Endothelial cell (in vitro differentiated cells): ENCODE measurements at regions not wholly inside any gene's neighbourhood (a gene's known extent, or its start where the extent isn't known, plus 50 kb on each side); places are given as distances from the start of the nearest gene placed in this dataset.

Source experiments
- DNase-seq: peaks from one replicate; pipeline ENCODE4 v3.0.0; 2021; ENCODE audit warnings: low spot score
- H3K27ac Mint-ChIP-seq: one replicate; pipeline ENCODE4 v1.8.0; 2021; ENCODE audit warnings: mixed read lengths, inconsistent platforms; ENCODE audit not compliant: unreplicated experiment
- H3K27me3 Mint-ChIP-seq: one replicate; pipeline ENCODE4 v1.8.0; 2021; ENCODE audit warnings: mild to moderate bottlenecking, moderate library complexity, mixed read lengths, inconsistent platforms; ENCODE audit not compliant: unreplicated experiment
- H3K36me3 Mint-ChIP-seq: one replicate; pipeline ENCODE4 v1.8.0; 2021; ENCODE audit warnings: mild to moderate bottlenecking, low read depth, mixed read lengths, inconsistent platforms; ENCODE audit not compliant: unreplicated experiment
- H3K4me1 Mint-ChIP-seq: one replicate; pipeline ENCODE4 v1.8.0; 2021; ENCODE audit warnings: mild to moderate bottlenecking, mixed read lengths, inconsistent platforms; ENCODE audit not compliant: unreplicated experiment
- H3K4me3 Mint-ChIP-seq: one replicate; pipeline ENCODE4 v1.8.0; 2021; ENCODE audit warnings: mild to moderate bottlenecking, mixed read lengths, inconsistent platforms; ENCODE audit not compliant: unreplicated experiment
- H3K9me3 Mint-ChIP-seq: one replicate; pipeline ENCODE4 v1.8.0; 2021; ENCODE audit warnings: mixed read lengths, inconsistent platforms; ENCODE audit not compliant: unreplicated experiment
- TF ChIP-seq, protein P1 (sequence below): fragments of 200-600 bp; sonication (generic); IDR thresholded peaks from one replicate; pipeline ENCODE4 v1.5.0; 2021; ENCODE audit warnings: antibody characterized with exemption; ENCODE audit not compliant: unreplicated experiment

DNA sequence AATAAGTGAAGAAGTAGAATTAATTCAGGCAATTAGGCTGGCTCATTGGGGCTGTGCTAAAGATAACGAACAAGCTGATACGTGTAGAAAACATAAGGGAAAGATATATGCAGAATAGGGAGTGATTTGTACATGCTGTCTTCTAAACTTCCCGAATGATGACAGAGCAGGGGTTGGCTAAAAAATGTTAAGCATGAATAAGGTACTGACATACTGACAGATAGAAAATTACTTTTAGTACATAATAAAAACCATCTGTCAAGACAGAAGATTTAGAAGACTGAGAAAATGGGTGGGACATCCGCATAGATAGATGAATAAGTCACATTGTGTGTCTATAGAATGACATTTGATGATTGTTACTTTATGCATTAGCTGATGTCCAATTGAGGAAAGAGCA is 158.8 kb upstream of the ZNF804B start:
- Mint-ChIP-seq H3K27me3 (peaks cover 2% of the 10 kb centered on the region), H3K36me3 (no peaks in the 10 kb centered on the region), H3K9me3 (no peaks in the 10 kb centered on the region), H3K4me3 (no peak overlapping the region), H3K4me1 (no peaks in the 10 kb centered on the region), H3K27ac (no peak overlapping the region)
- no peak for DNase-seq
- TF ChIP-seq, protein P1, sequence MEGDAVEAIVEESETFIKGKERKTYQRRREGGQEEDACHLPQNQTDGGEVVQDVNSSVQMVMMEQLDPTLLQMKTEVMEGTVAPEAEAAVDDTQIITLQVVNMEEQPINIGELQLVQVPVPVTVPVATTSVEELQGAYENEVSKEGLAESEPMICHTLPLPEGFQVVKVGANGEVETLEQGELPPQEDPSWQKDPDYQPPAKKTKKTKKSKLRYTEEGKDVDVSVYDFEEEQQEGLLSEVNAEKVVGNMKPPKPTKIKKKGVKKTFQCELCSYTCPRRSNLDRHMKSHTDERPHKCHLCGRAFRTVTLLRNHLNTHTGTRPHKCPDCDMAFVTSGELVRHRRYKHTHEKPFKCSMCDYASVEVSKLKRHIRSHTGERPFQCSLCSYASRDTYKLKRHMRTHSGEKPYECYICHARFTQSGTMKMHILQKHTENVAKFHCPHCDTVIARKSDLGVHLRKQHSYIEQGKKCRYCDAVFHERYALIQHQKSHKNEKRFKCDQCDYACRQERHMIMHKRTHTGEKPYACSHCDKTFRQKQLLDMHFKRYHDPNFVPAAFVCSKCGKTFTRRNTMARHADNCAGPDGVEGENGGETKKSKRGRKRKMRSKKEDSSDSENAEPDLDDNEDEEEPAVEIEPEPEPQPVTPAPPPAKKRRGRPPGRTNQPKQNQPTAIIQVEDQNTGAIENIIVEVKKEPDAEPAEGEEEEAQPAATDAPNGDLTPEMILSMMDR, result no peak

DNA sequence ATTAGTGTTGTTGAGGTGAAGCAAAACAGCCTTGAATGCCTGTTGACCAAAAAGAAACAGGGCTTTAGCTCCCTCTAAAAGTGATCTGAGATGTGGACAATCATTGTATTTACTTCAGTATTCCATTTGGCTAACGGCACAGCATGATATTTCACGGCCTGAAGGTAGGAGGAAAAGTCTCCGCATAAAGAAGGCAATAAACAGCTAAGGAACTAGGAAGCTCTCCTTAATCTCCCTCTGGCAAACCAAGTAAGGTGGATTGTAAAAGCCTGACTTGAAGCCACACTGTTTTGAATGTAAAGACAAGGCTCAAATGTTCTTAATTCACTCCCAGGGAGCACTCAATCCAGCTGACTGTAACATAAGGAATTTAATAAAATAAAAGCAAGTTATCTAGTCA is 160.0 kb upstream of the ZNF804B start:
- Mint-ChIP-seq H3K27ac (no peak overlapping the region), H3K36me3 (no peaks in the 10 kb centered on the region), H3K9me3 (no peaks in the 10 kb centered on the region), H3K4me1 (no peaks in the 10 kb centered on the region), H3K4me3 (no peak overlapping the region), H3K27me3 (peaks cover 2% of the 10 kb centered on the region)
- TF ChIP-seq, protein P1, result no peak
- no peak for DNase-seq

DNA sequence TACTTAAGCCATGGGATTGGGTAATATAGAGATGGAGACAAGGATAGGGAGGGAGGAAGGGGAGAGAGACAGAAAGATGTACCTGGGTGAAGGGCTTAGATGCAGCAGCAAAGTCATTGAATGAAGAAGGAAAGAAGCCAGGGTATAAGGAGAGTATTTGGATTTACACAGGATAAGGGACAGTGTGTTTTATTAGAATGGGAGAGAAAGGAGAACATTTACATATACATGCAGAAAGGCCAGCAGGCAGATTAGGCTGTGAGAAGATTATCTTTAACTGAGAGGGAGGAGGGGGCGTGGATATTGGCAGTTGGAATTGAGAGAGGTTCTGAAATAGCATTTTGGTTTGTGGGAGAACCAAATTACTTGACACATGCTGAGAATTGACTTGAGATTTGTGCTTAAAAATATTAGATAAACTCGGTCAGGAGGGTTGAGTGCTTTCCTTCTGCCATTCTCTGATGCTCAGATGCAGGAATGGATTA is 161.5 kb upstream of the ZNF804B start:
- H3K9me3 Mint-ChIP-seq, result no peaks in the 10 kb centered on the region

DNA sequence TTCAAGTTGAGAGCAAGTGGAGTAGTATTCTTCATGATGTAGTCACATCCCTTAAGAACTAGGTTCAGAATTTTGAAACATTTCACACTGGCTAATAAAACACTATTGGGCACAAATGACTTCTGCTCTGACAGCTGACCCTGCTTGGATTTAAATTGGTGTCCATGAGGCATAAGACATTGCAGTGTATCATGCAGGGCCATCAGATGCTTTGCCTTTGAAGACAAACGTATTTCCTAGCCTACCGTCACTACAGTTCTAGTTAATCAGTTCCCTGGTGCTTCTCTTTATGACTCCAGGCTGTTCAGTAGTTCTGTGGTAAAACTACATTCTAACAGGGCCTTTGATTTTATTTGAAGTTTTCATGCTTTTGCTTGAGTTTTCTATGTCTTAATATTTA is 168.5 kb upstream of the ZNF804B start:
- Mint-ChIP-seq H3K4me1 (peaks cover 12% of the 10 kb centered on the region), H3K9me3 (no peaks in the 10 kb centered on the region), H3K4me3 (no peak overlapping the region), H3K36me3 (no peaks in the 10 kb centered on the region), H3K27me3 (peaks cover 2% of the 10 kb centered on the region), H3K27ac (no peak overlapping the region)
- DNase-seq, result no peak
- TF ChIP-seq, protein P1, result no peak

More for the DNA sequence above, 161.5 kb upstream of the ZNF804B start:
- TF ChIP-seq, protein P1, result no peak
- H3K27me3 Mint-ChIP-seq, result no peaks in the 10 kb centered on the region
- H3K4me1 Mint-ChIP-seq, result no peaks in the 10 kb centered on the region
- no peaks in the 10 kb centered on the region for H3K36me3 Mint-ChIP-seq
- no peak for DNase-seq
- no peak overlapping the region for H3K4me3 Mint-ChIP-seq
- H3K27ac Mint-ChIP-seq, result no peak overlapping the region

DNA sequence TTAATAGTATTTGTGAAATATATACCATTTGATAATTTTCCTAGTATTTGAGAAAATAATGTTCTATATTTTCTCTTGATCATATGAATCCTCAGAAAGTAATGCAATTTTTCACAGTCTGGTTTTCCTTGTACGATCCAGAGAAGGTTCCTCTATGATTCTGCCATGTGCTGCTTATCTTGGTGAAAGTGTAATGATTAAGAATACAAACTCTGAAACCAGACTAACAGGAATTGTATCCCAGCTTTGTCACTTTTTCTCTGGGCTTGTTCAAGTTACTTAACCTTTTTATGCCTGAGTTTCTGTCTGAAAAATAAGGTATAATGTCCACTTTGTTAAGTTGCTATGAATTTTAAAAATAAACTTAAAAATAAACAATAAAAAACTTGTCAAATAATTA is 169.6 kb upstream of the ZNF804B start:
- Mint-ChIP-seq H3K36me3 (no peaks in the 10 kb centered on the region), H3K27ac (no peak overlapping the region), H3K4me1 (peaks cover 12% of the 10 kb centered on the region), H3K9me3 (no peaks in the 10 kb centered on the region), H3K4me3 (no peak overlapping the region), H3K27me3 (peaks cover 2% of the 10 kb centered on the region)
- TF ChIP-seq, protein P1, result no peak
- DNase-seq, result no peak
